ENCODE measurements at regions not wholly inside any gene's neighbourhood (a gene's known extent, or its start where the extent isn't known, plus 50 kb on each side); places are given as distances from the start of the nearest gene placed in this dataset.

DNA sequence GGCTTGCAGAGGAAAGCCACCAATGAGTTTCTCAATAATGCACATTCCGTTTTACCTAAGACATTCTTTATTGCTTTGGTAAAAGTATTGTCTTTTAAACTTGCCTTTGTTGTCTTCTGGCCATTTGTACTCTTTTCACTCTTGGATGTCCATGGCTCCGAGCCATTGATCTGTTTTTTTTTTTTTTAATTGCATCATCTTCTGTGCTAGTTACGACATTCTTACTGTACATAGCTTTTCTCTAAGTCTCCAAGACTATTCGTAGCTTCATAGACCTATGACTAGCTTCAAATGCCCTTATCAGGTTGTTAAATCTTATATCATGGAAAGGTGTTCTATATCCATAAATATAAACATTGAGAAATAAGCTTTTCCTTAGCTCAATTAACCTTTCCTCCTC, 1522.6 kb downstream of the FAM181B start:
- H4K20me1 ChIP-seq (ENCODE audit: insufficient read depth, low read length) = no peaks in the 10 kb centered on the region
- H3K56ac ChIP-seq (ENCODE audit: extremely low read depth, insufficient read depth, low read length) = no peak overlapping the region
- H4K91ac ChIP-seq (ENCODE audit: insufficient read depth, low read depth, low read length) = no peak overlapping the region
- ChIA-PET CTCF (no interaction called here), POLR2A (ENCODE audit: unreplicated experiment) (no interaction called here)
- peaks cover 2% of the 10 kb centered on the region for H3K9me3 ChIP-seq (ENCODE audit: control insufficient read depth, insufficient read depth, low read length)
- no peak overlapping the region for H4K5ac ChIP-seq (ENCODE audit: low read depth, low read length)
- BruUV-seq (replicated peaks) = no TSS peak
- no CpG with 5 or more reads among the region's 4 CpGs for WGBS, 2 experiments (ENCODE audit: extremely low coverage in 2 of 2, insufficient read length in 1 of 2)
- TF ChIP-seq RFX5 (IDR thresholded peaks at IDR 0.05; ENCODE audit: low read depth, low read length) (no peak), CEBPB (IDR thresholded peaks at IDR 0.05; ENCODE audit: low read depth, low read length) (no peak), FOS (IDR thresholded peaks at IDR 0.05; ENCODE audit: low read depth, low read length) (no peak), CHD1 (IDR thresholded peaks at IDR 0.05; ENCODE audit: low read depth, low read length) (no peak), SMC3 (IDR thresholded peaks at IDR 0.05; ENCODE audit: low read depth, low read length) (no peak), ELK1 (IDR thresholded peaks at IDR 0.05; ENCODE audit: borderline replicate concordance, low read depth, low read length) (no peak), RCOR1 (IDR thresholded peaks at IDR 0.05; ENCODE audit: insufficient replicate concordance, low read length) (no peak), MAFK (IDR thresholded peaks at IDR 0.05; ENCODE audit: low read depth, low read length) (no peak), MXI1 (IDR thresholded peaks at IDR 0.05; ENCODE audit: borderline replicate concordance, low read depth, low read length) (no peak), RAD21 (IDR thresholded peaks at IDR 0.05; ENCODE audit: low read length) (no peak)
- TF ChIP-seq, protein P1, sequence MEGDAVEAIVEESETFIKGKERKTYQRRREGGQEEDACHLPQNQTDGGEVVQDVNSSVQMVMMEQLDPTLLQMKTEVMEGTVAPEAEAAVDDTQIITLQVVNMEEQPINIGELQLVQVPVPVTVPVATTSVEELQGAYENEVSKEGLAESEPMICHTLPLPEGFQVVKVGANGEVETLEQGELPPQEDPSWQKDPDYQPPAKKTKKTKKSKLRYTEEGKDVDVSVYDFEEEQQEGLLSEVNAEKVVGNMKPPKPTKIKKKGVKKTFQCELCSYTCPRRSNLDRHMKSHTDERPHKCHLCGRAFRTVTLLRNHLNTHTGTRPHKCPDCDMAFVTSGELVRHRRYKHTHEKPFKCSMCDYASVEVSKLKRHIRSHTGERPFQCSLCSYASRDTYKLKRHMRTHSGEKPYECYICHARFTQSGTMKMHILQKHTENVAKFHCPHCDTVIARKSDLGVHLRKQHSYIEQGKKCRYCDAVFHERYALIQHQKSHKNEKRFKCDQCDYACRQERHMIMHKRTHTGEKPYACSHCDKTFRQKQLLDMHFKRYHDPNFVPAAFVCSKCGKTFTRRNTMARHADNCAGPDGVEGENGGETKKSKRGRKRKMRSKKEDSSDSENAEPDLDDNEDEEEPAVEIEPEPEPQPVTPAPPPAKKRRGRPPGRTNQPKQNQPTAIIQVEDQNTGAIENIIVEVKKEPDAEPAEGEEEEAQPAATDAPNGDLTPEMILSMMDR (conservative IDR thresholded peaks at IDR 0.05; ENCODE audit: low read depth, low read length) = no peak
- H3K4me2 ChIP-seq (ENCODE audit: low read depth, low read length) = no peak overlapping the region
- H2AFZ ChIP-seq (replicated peaks; ENCODE audit: low read length, poor library complexity) = no peak overlapping the region
- no peak overlapping the region for H4K8ac ChIP-seq (ENCODE audit: low read depth in 2 of 2, low read length in 2 of 2)
- intact Hi-C loops (cut with micrococcal nuclease) (no loop called here), dilution Hi-C loops (cut with HindIII; ENCODE audit: low sequenced_read_pairs, unreplicated experiment) (no loop called here), in situ Hi-C loops (cut with MboI; ENCODE audit: low sequenced_read_pairs) (no loop called here)
- H3K18ac ChIP-seq (ENCODE audit: low read depth, low read length) = no peak overlapping the region
- H3K4me3 ChIP-seq (ENCODE audit: insufficient read depth, low read depth, low read length) = no peak overlapping the region
- H3K27ac ChIP-seq (ENCODE audit: insufficient read depth, low read length) = no peak overlapping the region
- no peaks in the 10 kb centered on the region for H3K36me3 ChIP-seq (ENCODE audit: control insufficient read depth, insufficient read depth, low read length)
- no peak overlapping the region for H2AK5ac ChIP-seq (ENCODE audit: low read depth, low read length)
- H3K4me1 ChIP-seq (ENCODE audit: control insufficient read depth, insufficient read depth, low read length) = no peaks in the 10 kb centered on the region
- DNase-seq (no peak), ATAC-seq (ENCODE audit: low read depth) (no peak)
- H3K9ac ChIP-seq (ENCODE audit: low read depth, low read length) = no peak overlapping the region
- H2AK9ac ChIP-seq (replicated peaks; ENCODE audit: low read depth, low read length, poor library complexity) = no peak overlapping the region
- H2BK20ac ChIP-seq (ENCODE audit: low read depth, low read length) = no peak overlapping the region
- H3K9me1 ChIP-seq (ENCODE audit: insufficient read depth, low read length) = no peaks in the 10 kb centered on the region
- H3K4ac ChIP-seq (ENCODE audit: low read depth, low read length) = no peak overlapping the region
- H3K27me3 ChIP-seq (ENCODE audit: control insufficient read depth, insufficient read depth, low read length) = no peaks in the 10 kb centered on the region
- no peak overlapping the region for H3K14ac ChIP-seq (replicated peaks; ENCODE audit: low read depth, low read length)
- H3K79me1 ChIP-seq (ENCODE audit: low read depth in 1 of 2, low read length in 2 of 2) = no peaks in the 10 kb centered on the region
- no peak overlapping the region for H2BK120ac ChIP-seq (ENCODE audit: low read depth, low read length)
- no peak overlapping the region for H2BK15ac ChIP-seq (ENCODE audit: low read depth, low read length)
- no peak overlapping the region for H3K23ac ChIP-seq (ENCODE audit: low read depth, low read length)
- no peak overlapping the region for H2BK5ac ChIP-seq (ENCODE audit: low read depth, low read length, poor library complexity, severe bottlenecking)
